ENCODE measurements at regions not wholly inside any gene's neighbourhood (a gene's known extent, or its start where the extent isn't known, plus 50 kb on each side); places are given as distances from the start of the nearest gene placed in this dataset.

DNA sequence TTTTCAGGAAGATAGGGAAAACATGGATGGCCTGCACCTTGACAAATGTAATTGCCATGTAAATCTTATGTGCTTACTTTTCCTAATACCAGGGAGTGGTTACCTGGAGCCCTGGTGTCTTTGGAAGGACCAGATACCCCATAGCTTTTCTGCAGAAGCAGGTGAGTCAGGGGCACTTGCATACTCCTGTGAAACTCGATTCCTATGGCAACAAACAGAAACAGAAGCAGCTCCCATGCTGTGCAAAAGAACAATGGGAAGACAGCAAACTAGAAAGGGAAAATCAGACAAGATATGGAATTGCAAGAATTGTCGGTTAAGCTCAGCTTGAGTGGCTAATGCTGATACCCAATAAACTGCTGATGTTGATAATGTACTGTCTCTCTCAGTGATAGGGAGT, 117.4 kb upstream of the AFF2 start:
- DNase-seq (ENCODE audit: low read depth in 1 of 2, low spot score in 1 of 2): no peak
- CTCF ChIA-PET: no interaction called here
- H3K27ac ChIP-seq: no peak overlapping the region
- H3K9me3 ChIP-seq: no peaks in the 10 kb centered on the region
- POLR2A ChIA-PET: no interaction called here
- no peak for FAIRE-seq
- ATAC-seq: no peak
- WGBS (ENCODE audit: missing lambda C conversion rate): 17% methylated on average over 2 of the region's 2 CpGs
- no peak for TF ChIP-seq POLR2AphosphoS2 (conservative IDR thresholded peaks at IDR 0.05; ENCODE audit: low read length)
- no peak for TF ChIP-seq FOSL2 (IDR thresholded peaks at IDR 0.05)
- TF ChIP-seq FOSL2 (CRISPR knock-in tag; IDR thresholded peaks at IDR 0.05): no peak
- H3K4me3 ChIP-seq: no peak overlapping the region
- H3K4me2 ChIP-seq: no peak overlapping the region
- no peaks in the 10 kb centered on the region for H3K4me1 ChIP-seq

- TF ChIP-seq POLR2AphosphoS2 (conservative IDR thresholded peaks at IDR 0.05; ENCODE audit: low read length): no peak
- Histone ChIP-seq H3K9me3 (no peaks in the 10 kb centered on the region), H3K4me1 (no peaks in the 10 kb centered on the region), H3K4me2 (no peak overlapping the region), H3K4me3 (no peak overlapping the region), H3K27ac (no peak overlapping the region)
- CTCF ChIA-PET: no interaction called here
- DNase-seq (ENCODE audit: low read depth in 1 of 2, low spot score in 1 of 2) (no peak), FAIRE-seq (no peak), ATAC-seq (no peak)
- POLR2A ChIA-PET: no interaction called here
- WGBS (ENCODE audit: missing lambda C conversion rate): 12% methylated on average over 2 of the region's 2 CpGs
Measured at GRCh38 chrX:148385471-148385870, 114.9 kb upstream of the AFF2 start.

DNA sequence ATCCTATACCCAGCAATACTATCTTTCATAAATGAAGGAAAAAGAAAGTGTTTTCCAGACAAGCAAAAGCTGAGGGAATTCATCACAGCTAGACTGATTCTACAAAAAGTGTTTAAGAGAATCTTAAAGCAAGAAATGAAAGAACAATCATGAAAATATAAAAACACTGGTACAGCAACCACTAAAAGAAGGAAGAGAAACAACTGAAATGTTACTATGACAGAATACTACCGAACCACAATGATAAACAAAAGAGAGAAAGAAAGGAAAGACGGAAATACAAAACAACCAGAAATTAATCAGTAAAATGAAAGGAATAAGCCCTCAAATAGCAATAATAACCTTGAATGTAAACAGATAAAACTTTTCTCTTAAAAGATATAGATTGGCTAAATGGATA, 110.8 kb upstream of the AFF2 start:
- POLR2A ChIA-PET: no interaction called here
- ATAC-seq: no peak
- FAIRE-seq: no peak

DNA sequence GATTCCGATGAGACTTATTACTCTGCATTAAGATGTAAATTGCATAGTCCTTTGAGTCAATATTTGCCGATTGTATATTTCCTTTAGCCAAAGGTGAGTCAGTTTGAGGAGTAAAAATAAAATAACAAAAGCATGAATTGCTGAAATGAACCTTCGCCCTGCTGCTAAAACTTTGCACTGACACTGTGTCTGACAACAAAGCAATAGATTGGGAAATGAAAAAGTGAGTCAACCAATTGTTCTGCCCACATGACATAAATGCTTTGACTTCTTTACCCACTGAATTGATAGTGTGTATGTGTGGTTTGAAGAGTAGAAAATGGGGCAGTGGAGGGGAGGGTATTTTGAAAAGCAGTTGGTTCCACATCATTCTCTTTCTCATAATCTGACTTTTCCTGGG, 88.4 kb upstream of the AFF2 start:
- FAIRE-seq (peak; percentile 73), ATAC-seq (no peak), DNase-seq (ENCODE audit: low read depth in 1 of 2, low spot score in 1 of 2) (no peak)
- no peaks in the 10 kb centered on the region for H3K9me3 ChIP-seq
- no peak overlapping the region for H3K4me2 ChIP-seq
- H3K4me3 ChIP-seq: no peak overlapping the region
- H3K27ac ChIP-seq: no peak overlapping the region
- 3% methylated on average over 3 of the region's 3 CpGs for WGBS (ENCODE audit: missing lambda C conversion rate)
- ChIA-PET CTCF (no interaction called here), POLR2A (no interaction called here)
- no peak for TF ChIP-seq ZFP36 (IDR thresholded peaks at IDR 0.05; ENCODE audit: borderline replicate concordance, partially characterized antibody)
- no peak for TF ChIP-seq RAD21 (conservative IDR thresholded peaks at IDR 0.05 in 1 of 2, IDR thresholded peaks at IDR 0.05 in 1 of 2)
- no peak for TF ChIP-seq CEBPB (IDR thresholded peaks at IDR 0.05)
- no peak for TF ChIP-seq FOSB (CRISPR knock-in tag; IDR thresholded peaks at IDR 0.05)
- no peak for TF ChIP-seq MAZ (IDR thresholded peaks at IDR 0.05; ENCODE audit: borderline replicate concordance, low read depth, low read length)
- no peak for TF ChIP-seq SMC3 (IDR thresholded peaks at IDR 0.05)
- no peak for TF ChIP-seq EP300 (IDR thresholded peaks at IDR 0.05)
- no peaks in the 10 kb centered on the region for H3K4me1 ChIP-seq

More for the DNA sequence above, 110.8 kb upstream of the AFF2 start:
- no peak overlapping the region for H3K4me2 ChIP-seq
- no peak overlapping the region for H3K4me3 ChIP-seq
- TF ChIP-seq RARB (CRISPR knock-in tag; IDR thresholded peaks at IDR 0.05) (no peak), HOXB5 (CRISPR knock-in tag; IDR thresholded peaks at IDR 0.05) (no peak), RNF2 (IDR thresholded peaks at IDR 0.05; ENCODE audit: borderline replicate concordance, low read depth) (no peak), NFE2L2 (conservative IDR thresholded peaks at IDR 0.05; ENCODE audit: low read length) (no peak), USF2 (IDR thresholded peaks at IDR 0.05) (no peak), CHD2 (IDR thresholded peaks at IDR 0.05; ENCODE audit: low read length, partially characterized antibody) (no peak), EHF (CRISPR knock-in tag; IDR thresholded peaks at IDR 0.05) (no peak), ESRRA (IDR thresholded peaks at IDR 0.05; ENCODE audit: borderline replicate concordance, low read length) (no peak), CBX2 (IDR thresholded peaks at IDR 0.05; ENCODE audit: borderline replicate concordance, low read depth) (no peak)
- no peaks in the 10 kb centered on the region for H3K4me1 ChIP-seq
- H3K9me3 ChIP-seq: no peaks in the 10 kb centered on the region
- no peak overlapping the region for H3K27ac ChIP-seq
- no peak for DNase-seq (ENCODE audit: low read depth in 1 of 2, low spot score in 1 of 2)
- CTCF ChIA-PET: no interaction called here
- WGBS (ENCODE audit: missing lambda C conversion rate): 10% methylated on average over 2 of the region's 2 CpGs

GRCh38 chrX:148416142-148416541, 84.3 kb upstream of the AFF2 start:
- 7% methylated on average over 2 of the region's 2 CpGs for WGBS (ENCODE audit: missing lambda C conversion rate)
- ATAC-seq (no peak), FAIRE-seq (peak; percentile 82), DNase-seq (ENCODE audit: low read depth in 1 of 2, low spot score in 1 of 2) (no peak)
- H3K4me2 ChIP-seq: no peak overlapping the region
- H3K4me1 ChIP-seq: no peaks in the 10 kb centered on the region
- ChIA-PET POLR2A (no interaction called here), CTCF (interaction anchor here (1.1 kb wide), 1 partner anchor 15 kb away, joined by 3 read pairs; no protein-coding TSS in a partner anchor)
- no peaks in the 10 kb centered on the region for H3K9me3 ChIP-seq
- H3K4me3 ChIP-seq: no peak overlapping the region
- TF ChIP-seq CBX2 (IDR thresholded peaks at IDR 0.05; ENCODE audit: borderline replicate concordance, low read depth): no peak
- TF ChIP-seq ATOH8 (CRISPR knock-in tag; IDR thresholded peaks at IDR 0.05; ENCODE audit: low read depth): no peak
- TF ChIP-seq PHF8 (IDR thresholded peaks at IDR 0.05; ENCODE audit: borderline replicate concordance, low read depth): no peak
- H3K27ac ChIP-seq: no peak overlapping the region
